ENCODE measurements at regions not wholly inside any gene's neighbourhood (a gene's known extent, or its start where the extent isn't known, plus 50 kb on each side); places are given as distances from the start of the nearest gene placed in this dataset.

DNA sequence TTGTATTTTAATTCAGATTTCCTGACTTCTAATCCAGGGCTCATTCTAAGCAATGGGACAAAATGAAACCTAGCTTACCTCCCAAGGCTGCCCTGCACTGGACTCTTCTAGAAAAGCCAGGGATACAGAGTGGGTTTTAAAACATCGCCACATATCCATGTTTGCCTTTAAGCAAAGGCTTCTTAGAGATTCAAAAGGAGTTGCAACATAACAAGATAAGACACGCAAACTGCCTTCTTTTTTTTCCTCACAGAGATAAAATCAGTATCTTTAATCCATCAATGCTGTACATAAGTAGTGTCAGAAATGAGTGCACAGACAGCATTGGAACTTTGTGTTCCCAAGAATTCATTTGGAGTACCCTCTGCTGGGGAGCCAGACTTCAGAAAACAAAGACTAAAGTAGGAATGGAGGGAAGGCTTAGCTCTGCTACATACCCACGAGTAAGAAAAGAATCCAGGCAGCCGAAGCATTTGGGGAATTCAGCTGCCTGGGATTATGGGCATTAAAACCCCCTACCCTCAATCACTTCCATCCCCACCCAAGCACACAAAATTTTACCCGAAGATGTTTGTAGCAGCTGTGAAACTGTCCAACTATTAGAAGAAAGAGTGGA lies 427.8 kb downstream of the ARL4A start:
- Mint-ChIP-seq H3K9me3 (ENCODE audit: insufficient read depth) (no peaks in the 10 kb centered on the region), H3K27me3 (no peaks in the 10 kb centered on the region), H3K4me3 (no peak overlapping the region), H3K27ac (no peak overlapping the region), H3K4me1 (peaks cover 3% of the 10 kb centered on the region)
- H2AFZ ChIP-seq (ENCODE audit: insufficient read depth, low read depth, low read length, poor library complexity, severe bottlenecking), result no peak overlapping the region
- H3K4me1 ChIP-seq (ENCODE audit: control insufficient read depth in 2 of 2, insufficient read depth in 2 of 2, low read length in 2 of 2), result no peaks in the 10 kb centered on the region
- peaks cover 0 to 4% (median 0%) of the 10 kb centered on the region in 3 donors for H3K9me3 ChIP-seq (ENCODE audit: control extremely low read depth in 1 of 3, control insufficient read depth in 2 of 3, insufficient read depth in 1 of 3, low read length in 2 of 3)
- H4K20me1 ChIP-seq (ENCODE audit: control insufficient read depth, insufficient read depth, low read length, poor library complexity, severe bottlenecking), result no peaks in the 10 kb centered on the region
- ChIA-PET CTCF (interaction anchor here (1.1 to 3.0 kb wide), 3 partner anchors 476 to 590 kb away, joined by 4 to 11 read pairs (median 4); no protein-coding TSS in a partner anchor), POLR2A (no interaction called here)
- no peaks in the 10 kb centered on the region for H3K36me3 ChIP-seq (replicated peaks in 1 of 2; ENCODE audit: control extremely low read depth in 1 of 2, control insufficient read depth in 1 of 2, extremely low read depth in 1 of 2, insufficient read depth in 2 of 2, low read length in 1 of 2)
- no peak for TF ChIP-seq EZH2 (IDR thresholded peaks at IDR 0.05; ENCODE audit: borderline replicate concordance, insufficient read depth, low read depth, low read length, poor library complexity, severe bottlenecking)
- TF ChIP-seq, protein P1, sequence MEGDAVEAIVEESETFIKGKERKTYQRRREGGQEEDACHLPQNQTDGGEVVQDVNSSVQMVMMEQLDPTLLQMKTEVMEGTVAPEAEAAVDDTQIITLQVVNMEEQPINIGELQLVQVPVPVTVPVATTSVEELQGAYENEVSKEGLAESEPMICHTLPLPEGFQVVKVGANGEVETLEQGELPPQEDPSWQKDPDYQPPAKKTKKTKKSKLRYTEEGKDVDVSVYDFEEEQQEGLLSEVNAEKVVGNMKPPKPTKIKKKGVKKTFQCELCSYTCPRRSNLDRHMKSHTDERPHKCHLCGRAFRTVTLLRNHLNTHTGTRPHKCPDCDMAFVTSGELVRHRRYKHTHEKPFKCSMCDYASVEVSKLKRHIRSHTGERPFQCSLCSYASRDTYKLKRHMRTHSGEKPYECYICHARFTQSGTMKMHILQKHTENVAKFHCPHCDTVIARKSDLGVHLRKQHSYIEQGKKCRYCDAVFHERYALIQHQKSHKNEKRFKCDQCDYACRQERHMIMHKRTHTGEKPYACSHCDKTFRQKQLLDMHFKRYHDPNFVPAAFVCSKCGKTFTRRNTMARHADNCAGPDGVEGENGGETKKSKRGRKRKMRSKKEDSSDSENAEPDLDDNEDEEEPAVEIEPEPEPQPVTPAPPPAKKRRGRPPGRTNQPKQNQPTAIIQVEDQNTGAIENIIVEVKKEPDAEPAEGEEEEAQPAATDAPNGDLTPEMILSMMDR (IDR thresholded peaks at IDR 0.05), result no peak
- H3K9ac ChIP-seq (ENCODE audit: low read length), result no peak overlapping the region
- no peak overlapping the region for H3K27ac ChIP-seq (ENCODE audit: low read length in 2 of 2)
- ATAC-seq (ENCODE audit: low read depth) (no peak), DNase-seq (no peak)
- intact Hi-C loops (cut with micrococcal nuclease), result loop anchor here (5.0 to 10.0 kb wide), 2 partner anchors 428 to 590 kb away; partner anchors contain the start of gene ARL4A
- no peak overlapping the region for H3K4me2 ChIP-seq (replicated peaks; ENCODE audit: low read depth, low read length, poor library complexity, severe bottlenecking)
- no peaks in the 10 kb centered on the region for H3K79me2 ChIP-seq (ENCODE audit: control insufficient read depth, insufficient read depth, low read length)
- H3K4me3 ChIP-seq (ENCODE audit: control extremely low read depth in 1 of 5, extremely low read depth in 1 of 5, insufficient read depth in 1 of 5, low read depth in 2 of 5, low read length in 4 of 5), result no peak overlapping the region
- no peaks in the 10 kb centered on the region for H3K27me3 ChIP-seq (replicated peaks in 1 of 4; ENCODE audit: control extremely low read depth in 1 of 4, control insufficient read depth in 3 of 4, insufficient read depth in 4 of 4, low read length in 3 of 4)
- WGBS (ENCODE audit: insufficient coverage), result 83% methylated on average over 1 of the region's 5 CpGs

DNA sequence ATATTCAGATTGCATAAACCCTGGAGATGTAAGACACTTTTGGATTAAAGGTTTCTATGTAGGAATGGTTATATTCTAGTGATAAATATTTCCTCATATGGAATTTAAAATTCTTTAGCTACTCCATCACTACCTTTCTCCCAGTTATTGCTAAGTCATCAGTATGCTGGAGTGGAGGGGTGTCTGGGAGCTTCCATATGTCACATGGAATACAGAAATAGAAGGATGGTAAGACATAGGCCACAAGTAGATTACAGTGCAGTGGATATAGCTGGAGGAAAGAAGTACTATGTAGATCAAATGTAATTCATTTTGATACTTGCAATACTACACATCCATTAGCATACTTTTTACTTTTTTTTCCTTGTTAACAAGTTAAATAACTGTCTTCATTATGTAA lies 428.4 kb downstream of the ARL4A start:
- Mint-ChIP-seq H3K4me1 (peaks cover 3% of the 10 kb centered on the region), H3K9me3 (ENCODE audit: insufficient read depth) (no peaks in the 10 kb centered on the region), H3K27ac (no peak overlapping the region), H3K27me3 (no peaks in the 10 kb centered on the region), H3K4me3 (no peak overlapping the region)
- intact Hi-C loops (cut with micrococcal nuclease), result loop anchor here (2.0 to 10.0 kb wide), 3 partner anchors 429 to 591 kb away; partner anchors contain the start of gene ARL4A
- POLR2A ChIA-PET, result no interaction called here
- no peak overlapping the region for H3K4me2 ChIP-seq (replicated peaks; ENCODE audit: low read depth, low read length, poor library complexity, severe bottlenecking)
- H3K4me3 ChIP-seq (ENCODE audit: control extremely low read depth in 1 of 5, extremely low read depth in 1 of 5, insufficient read depth in 1 of 5, low read depth in 2 of 5, low read length in 4 of 5), result no peak overlapping the region
- no peaks in the 10 kb centered on the region for H4K20me1 ChIP-seq (ENCODE audit: control insufficient read depth, insufficient read depth, low read length, poor library complexity, severe bottlenecking)
- no peak overlapping the region for H3K27ac ChIP-seq (ENCODE audit: low read length in 2 of 2)
- H3K36me3 ChIP-seq (replicated peaks in 1 of 2; ENCODE audit: control extremely low read depth in 1 of 2, control insufficient read depth in 1 of 2, extremely low read depth in 1 of 2, insufficient read depth in 2 of 2, low read length in 1 of 2), result no peaks in the 10 kb centered on the region
- H3K4me1 ChIP-seq (ENCODE audit: control insufficient read depth in 2 of 2, insufficient read depth in 2 of 2, low read length in 2 of 2), result no peaks in the 10 kb centered on the region
- no peak for ATAC-seq (ENCODE audit: low read depth)
- TF ChIP-seq EZH2 (IDR thresholded peaks at IDR 0.05; ENCODE audit: borderline replicate concordance, insufficient read depth, low read depth, low read length, poor library complexity, severe bottlenecking), result no peak
- TF ChIP-seq, protein P1 (IDR thresholded peaks at IDR 0.05), result no peak
- no peak for DNase-seq
- CTCF ChIA-PET, result interaction anchor here (1.1 to 3.0 kb wide), 4 partner anchors 429 to 591 kb away, joined by 4 to 11 read pairs (median 6); partner anchors contain the start of gene ARL4A
- H3K9ac ChIP-seq (ENCODE audit: low read length), result no peak overlapping the region
- peaks cover 0 to 3% (median 0%) of the 10 kb centered on the region in 3 donors for H3K9me3 ChIP-seq (ENCODE audit: control extremely low read depth in 1 of 3, control insufficient read depth in 2 of 3, insufficient read depth in 1 of 3, low read length in 2 of 3)
- no peaks in the 10 kb centered on the region for H3K27me3 ChIP-seq (replicated peaks in 1 of 4; ENCODE audit: control extremely low read depth in 1 of 4, control insufficient read depth in 3 of 4, insufficient read depth in 4 of 4, low read length in 3 of 4)
- no peaks in the 10 kb centered on the region for H3K79me2 ChIP-seq (ENCODE audit: control insufficient read depth, insufficient read depth, low read length)
- H2AFZ ChIP-seq (ENCODE audit: insufficient read depth, low read depth, low read length, poor library complexity, severe bottlenecking), result no peak overlapping the region
